ENCODE measurements at regions not wholly inside any gene's neighbourhood (a gene's known extent, or its start where the extent isn't known, plus 50 kb on each side); places are given as distances from the start of the nearest gene placed in this dataset.

- H3K4me3 ChIP-seq (ENCODE audit: low read length): no peak overlapping the region
- no peak for DNase-seq (ENCODE audit: low read depth)
- TF ChIP-seq, protein P1, sequence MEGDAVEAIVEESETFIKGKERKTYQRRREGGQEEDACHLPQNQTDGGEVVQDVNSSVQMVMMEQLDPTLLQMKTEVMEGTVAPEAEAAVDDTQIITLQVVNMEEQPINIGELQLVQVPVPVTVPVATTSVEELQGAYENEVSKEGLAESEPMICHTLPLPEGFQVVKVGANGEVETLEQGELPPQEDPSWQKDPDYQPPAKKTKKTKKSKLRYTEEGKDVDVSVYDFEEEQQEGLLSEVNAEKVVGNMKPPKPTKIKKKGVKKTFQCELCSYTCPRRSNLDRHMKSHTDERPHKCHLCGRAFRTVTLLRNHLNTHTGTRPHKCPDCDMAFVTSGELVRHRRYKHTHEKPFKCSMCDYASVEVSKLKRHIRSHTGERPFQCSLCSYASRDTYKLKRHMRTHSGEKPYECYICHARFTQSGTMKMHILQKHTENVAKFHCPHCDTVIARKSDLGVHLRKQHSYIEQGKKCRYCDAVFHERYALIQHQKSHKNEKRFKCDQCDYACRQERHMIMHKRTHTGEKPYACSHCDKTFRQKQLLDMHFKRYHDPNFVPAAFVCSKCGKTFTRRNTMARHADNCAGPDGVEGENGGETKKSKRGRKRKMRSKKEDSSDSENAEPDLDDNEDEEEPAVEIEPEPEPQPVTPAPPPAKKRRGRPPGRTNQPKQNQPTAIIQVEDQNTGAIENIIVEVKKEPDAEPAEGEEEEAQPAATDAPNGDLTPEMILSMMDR (IDR thresholded peaks at IDR 0.05; ENCODE audit: insufficient read depth, low read depth, low read length, missing control alignments): no peak
Measured at GRCh38 chr12:112635036-112635435, 156.5 kb upstream of the RPH3A start.

DNA sequence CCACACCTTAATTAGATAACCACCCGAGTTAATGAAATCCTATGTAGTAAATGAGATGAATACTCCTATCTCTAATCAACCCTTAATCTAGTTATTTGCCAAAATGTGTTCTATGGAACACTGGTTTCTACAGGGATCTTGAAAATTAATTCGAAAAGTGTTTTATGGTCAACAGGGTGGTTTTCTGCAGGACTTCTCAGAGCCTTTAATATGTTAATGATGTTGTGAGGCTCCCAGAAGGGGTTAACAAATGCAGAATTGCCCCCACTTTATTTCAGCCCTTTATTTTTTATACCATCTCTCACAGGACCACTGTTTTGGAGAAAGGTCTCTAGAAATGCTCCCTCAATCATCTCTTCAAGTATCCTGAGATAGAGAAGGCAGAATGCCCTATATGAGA, 153.1 kb upstream of the RPH3A start:
- H3K4me3 ChIP-seq (ENCODE audit: low read length): no peak overlapping the region
- TF ChIP-seq, protein P1 (IDR thresholded peaks at IDR 0.05; ENCODE audit: insufficient read depth, low read depth, low read length, missing control alignments): no peak
- no peak for DNase-seq (ENCODE audit: low read depth)

DNA sequence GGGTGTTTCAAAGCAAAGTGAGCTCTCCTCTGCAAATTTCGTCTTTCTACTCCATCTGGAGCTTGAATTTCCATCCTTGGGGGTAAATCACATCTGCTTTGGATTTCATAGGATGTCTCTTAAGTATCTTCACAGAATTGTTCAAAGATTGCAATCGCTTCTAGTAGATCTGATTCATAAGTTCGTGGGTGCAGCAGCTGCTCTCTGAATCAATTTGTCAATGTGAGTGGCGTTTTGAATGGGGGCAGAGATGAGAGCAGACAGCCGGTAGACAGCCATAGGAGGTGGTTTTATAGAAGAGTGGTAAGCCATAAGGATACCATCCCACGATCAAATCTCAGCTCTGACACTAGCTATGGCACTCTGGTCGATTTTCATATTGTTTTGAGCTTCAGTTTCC, 146.0 kb upstream of the RPH3A start:
- no peak for DNase-seq (ENCODE audit: low read depth)
- H3K4me3 ChIP-seq (ENCODE audit: low read length): no peak overlapping the region
- TF ChIP-seq, protein P1 (IDR thresholded peaks at IDR 0.05; ENCODE audit: insufficient read depth, low read depth, low read length, missing control alignments): no peak

GRCh38 chr12:112656141-112656540, 135.4 kb upstream of the RPH3A start:
- no peak for DNase-seq (ENCODE audit: low read depth)
- H3K4me3 ChIP-seq (ENCODE audit: low read length): no peak overlapping the region
- TF ChIP-seq, protein P1 (IDR thresholded peaks at IDR 0.05; ENCODE audit: insufficient read depth, low read depth, low read length, missing control alignments): no peak

DNA sequence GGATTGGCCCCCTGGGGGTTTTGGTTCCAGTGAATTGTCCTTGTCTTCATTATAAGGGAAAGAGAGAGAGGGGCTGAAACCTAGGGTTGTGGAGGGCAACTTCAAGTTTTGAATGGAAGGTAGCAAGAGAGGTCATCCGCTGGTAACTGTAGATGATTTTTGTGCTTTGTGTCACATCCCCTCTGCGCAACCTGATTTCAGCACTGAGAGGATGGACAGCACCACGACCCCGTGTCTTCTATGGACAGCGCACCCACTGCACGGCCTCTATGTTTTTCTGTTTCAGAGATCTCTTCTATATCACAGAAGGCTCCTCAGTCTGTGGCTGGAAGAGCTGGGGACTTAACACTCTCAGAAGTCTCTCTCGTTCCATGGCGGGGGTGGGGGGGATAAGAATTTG, 127.0 kb upstream of the RPH3A start:
- DNase-seq (ENCODE audit: low read depth): peak; percentile 11
- TF ChIP-seq, protein P1 (IDR thresholded peaks at IDR 0.05; ENCODE audit: insufficient read depth, low read depth, low read length, missing control alignments): no peak

DNA sequence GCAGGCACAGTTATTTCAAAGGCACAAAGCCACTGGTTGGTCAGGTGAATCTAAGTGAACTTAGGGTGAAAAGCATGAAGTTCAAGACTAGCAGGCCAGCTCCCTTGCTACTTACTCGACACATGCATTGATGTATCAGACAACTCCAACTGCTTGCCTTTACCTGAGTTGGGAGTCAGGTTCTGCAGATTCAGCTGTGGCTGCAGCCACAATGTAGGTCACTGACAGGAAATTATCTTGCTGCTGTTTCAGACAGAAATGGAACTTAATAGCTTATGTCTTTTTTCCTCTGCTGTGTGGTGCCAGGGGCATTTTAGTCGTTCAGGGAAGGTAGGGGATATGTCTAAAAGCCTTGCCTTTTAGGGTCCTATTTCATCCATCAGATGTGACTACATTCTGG, 125.6 kb upstream of the RPH3A start:
- DNase-seq (ENCODE audit: low read depth): no peak
- TF ChIP-seq, protein P1 (IDR thresholded peaks at IDR 0.05; ENCODE audit: insufficient read depth, low read depth, low read length, missing control alignments): no peak
- no peak overlapping the region for H3K4me3 ChIP-seq (ENCODE audit: low read length)

More for the DNA sequence above, 127.0 kb upstream of the RPH3A start:
- no peak overlapping the region for H3K4me3 ChIP-seq (ENCODE audit: low read length)

- H3K4me3 ChIP-seq (ENCODE audit: low read length): no peak overlapping the region
- no peak for DNase-seq (ENCODE audit: low read depth)
- TF ChIP-seq, protein P1 (IDR thresholded peaks at IDR 0.05; ENCODE audit: insufficient read depth, low read depth, low read length, missing control alignments): no peak
Measured at GRCh38 chr12:112671564-112671963, 120.0 kb upstream of the RPH3A start.
